ENCODE measurements at regions not wholly inside any gene's neighbourhood (a gene's known extent, or its start where the extent isn't known, plus 50 kb on each side); places are given as distances from the start of the nearest gene placed in this dataset.
"Not testable (repeated sequence)": the region's sequence is repeated elsewhere in the genome, so short reads cannot be mapped to it uniquely, and the experiment has no call there.

DNA sequence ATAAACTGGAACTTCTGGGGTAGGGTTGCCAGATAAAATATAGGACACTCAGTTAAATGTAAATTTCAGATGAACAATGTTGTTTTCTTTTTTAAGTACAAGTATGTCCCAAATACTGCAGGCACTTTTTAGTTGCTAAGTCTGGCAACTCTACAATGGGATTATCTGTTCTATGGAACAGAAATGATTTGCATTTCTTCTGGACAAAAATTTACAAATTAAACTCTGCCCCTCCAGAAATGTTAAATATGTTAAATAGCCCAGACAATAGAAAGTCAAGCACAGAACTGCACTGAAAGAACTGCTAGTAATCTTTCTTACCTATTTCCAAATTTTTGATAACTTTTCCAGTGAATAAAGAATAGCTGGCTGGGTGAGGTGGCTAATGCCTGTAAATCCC, 140.1 kb upstream of the DDX53 start:
- in situ Hi-C loops (cut with HindIII; ENCODE audit: low pct_unique_long_range_greater_than_20kb, low sequenced_read_pairs): no loop called here
- DNase-seq (ENCODE audit: low read depth): no peak

DNA sequence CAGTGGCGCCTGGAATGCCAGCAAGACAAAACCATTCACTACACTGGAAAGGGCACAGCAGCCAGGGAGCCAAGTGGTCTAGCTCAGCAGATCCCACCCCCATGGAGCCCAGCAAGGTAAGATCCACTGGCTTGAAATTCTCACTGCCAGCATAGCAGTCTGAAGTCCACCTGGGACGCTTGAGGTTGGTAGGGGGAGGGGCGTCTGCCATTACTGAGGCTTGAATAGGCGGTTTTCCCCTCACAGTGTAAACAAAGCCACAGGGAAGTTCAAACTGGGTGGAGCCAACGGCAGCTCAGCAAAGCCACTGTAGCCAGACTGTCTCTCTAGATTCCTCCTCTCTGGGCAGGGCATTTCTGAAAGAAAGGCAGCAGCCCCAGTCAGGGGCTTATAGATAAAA, 133.0 kb upstream of the DDX53 start:
- DNase-seq (ENCODE audit: low read depth); in situ Hi-C loops (cut with HindIII; ENCODE audit: low pct_unique_long_range_greater_than_20kb, low sequenced_read_pairs): not testable (repeated sequence)

GRCh38 chrX:22882543-22882942, 117.2 kb upstream of the DDX53 start:
- in situ Hi-C loops (cut with HindIII; ENCODE audit: low pct_unique_long_range_greater_than_20kb, low sequenced_read_pairs): no loop called here
- DNase-seq (ENCODE audit: low read depth): no peak

DNA sequence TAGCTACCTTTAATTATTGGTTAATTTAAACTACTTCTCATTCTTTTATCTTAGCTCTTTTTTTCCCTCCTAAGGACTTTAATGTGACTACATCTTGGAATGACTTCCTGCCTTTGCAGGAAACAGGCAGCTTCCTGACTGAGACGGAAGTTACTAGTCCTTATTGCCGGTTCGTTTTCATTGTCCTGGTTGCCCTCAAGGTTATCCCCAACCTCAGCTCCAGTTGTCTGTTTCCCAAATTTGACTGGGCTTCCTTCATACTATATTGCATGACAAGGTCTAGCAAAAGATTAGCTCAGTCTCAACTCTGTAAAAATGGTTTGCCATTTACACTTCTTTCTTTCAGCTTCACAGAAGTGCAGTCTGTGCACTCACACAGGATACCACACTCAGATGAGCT, 109.9 kb upstream of the DDX53 start:
- in situ Hi-C loops (cut with HindIII; ENCODE audit: low pct_unique_long_range_greater_than_20kb, low sequenced_read_pairs): no loop called here
- no peak for DNase-seq (ENCODE audit: low read depth)

DNA sequence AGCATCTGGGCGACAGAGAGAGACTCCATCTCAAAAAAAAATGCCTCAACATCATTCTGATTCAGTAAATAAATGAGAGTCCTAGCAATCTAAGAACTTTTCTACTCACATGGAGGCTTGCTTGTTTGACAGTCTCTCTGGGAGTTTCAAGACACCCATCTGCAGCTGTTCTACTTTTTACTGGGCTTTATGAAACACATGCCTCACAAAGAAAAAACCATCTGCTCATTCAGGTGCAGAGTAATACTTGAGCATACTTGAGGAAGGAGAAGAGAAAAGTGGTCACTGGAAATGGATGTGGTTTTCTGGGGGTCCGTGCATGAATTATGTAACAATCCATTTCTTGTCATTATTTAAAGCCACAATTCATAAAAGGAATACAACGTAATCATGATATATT, 87.1 kb upstream of the DDX53 start:
- in situ Hi-C loops (cut with HindIII; ENCODE audit: low pct_unique_long_range_greater_than_20kb, low sequenced_read_pairs): no loop called here

DNA sequence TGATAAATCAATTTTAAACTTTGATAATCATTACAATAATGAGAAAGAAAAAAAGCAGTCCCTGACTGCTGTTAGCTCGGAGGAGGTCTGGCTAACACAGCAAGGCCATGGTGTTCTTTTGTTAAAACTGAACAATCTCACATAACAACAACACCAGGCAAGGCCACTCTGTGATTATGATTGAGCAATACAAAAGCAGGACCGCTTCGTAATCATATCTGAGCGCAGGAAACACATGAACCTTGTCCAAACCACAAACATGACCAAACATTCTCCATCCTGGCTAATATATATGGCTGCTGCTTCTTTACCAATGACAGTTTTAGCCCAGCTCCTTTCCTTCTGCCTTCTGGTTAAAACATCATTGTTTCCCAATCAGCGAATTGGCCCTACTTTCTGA, 76.8 kb upstream of the DDX53 start:
- DNase-seq (ENCODE audit: low read depth): no peak

More for the DNA sequence above, 87.1 kb upstream of the DDX53 start:
- no peak for DNase-seq (ENCODE audit: low read depth)

GRCh38 chrX:22934640-22935039, 65.1 kb upstream of the DDX53 start:
- no peak for DNase-seq (ENCODE audit: low read depth)
- in situ Hi-C loops (cut with HindIII; ENCODE audit: low pct_unique_long_range_greater_than_20kb, low sequenced_read_pairs): no loop called here

More for the DNA sequence above, 76.8 kb upstream of the DDX53 start:
- in situ Hi-C loops (cut with HindIII; ENCODE audit: low pct_unique_long_range_greater_than_20kb, low sequenced_read_pairs): no loop called here

GRCh38 chrX:22944945-22945344, 54.8 kb upstream of the DDX53 start:
- DNase-seq (ENCODE audit: low read depth): no peak
- in situ Hi-C loops (cut with HindIII; ENCODE audit: low pct_unique_long_range_greater_than_20kb, low sequenced_read_pairs): no loop called here

Measured in Caki2 (cell line).